B cell (primary cell): ENCODE measurements at regions not wholly inside any gene's neighbourhood (a gene's known extent, or its start where the extent isn't known, plus 50 kb on each side); places are given as distances from the start of the nearest gene placed in this dataset.
"Not testable (repeated sequence)": the region's sequence is repeated elsewhere in the genome, so short reads cannot be mapped to it uniquely, and the experiment has no call there.

ENCODE experiments used
- ATAC-seq: fragments of 200-7000 bp; cut with Tn5 transposase; one replicate; pipeline ENCODE4 v1.10.0; 2021; ENCODE audit warnings: low read depth, mild to moderate bottlenecking, moderate number of reproducible peaks, moderate library complexity
- CTCF ChIA-PET: fragments of 350-600 bp; sonication (Branson Sonifier 250); formaldehyde crosslinking; loops from one replicate; lab custom pipeline; 2021; ENCODE audit warnings: antibody characterized with exemption, inconsistent platforms; lab: Charles Lee
- POLR2A ChIA-PET: fragments of 350-600 bp; sonication (Branson Sonifier 250); formaldehyde crosslinking; loops from one replicate; lab custom pipeline; 2021; ENCODE audit warnings: antibody characterized with exemption; lab: Charles Lee
- DNase-seq: peaks from one replicate; pipeline ENCODE4 v3.0.0; 2013
- H2AFZ ChIP-seq: 2 replicates; pipeline ENCODE4 v1.6.1; 2012; ENCODE audit warnings: mild to moderate bottlenecking, low read depth, low read length; ENCODE audit not compliant: insufficient read depth, poor library complexity, severe bottlenecking
- H3K27ac ChIP-seq, 2 donors: 1 replicate in 1 of 2; 2 replicates in 1 of 2; pipeline ENCODE4 v1.5.1; 2012 to 2013; ENCODE audit warnings: low read length in 2 of 2, mild to moderate bottlenecking in 2 of 2, moderate library complexity in 1 of 2
- H3K27me3 ChIP-seq, 4 experiments: fragments of 200-600 bp in 1 of 4; sonication (generic) in 1 of 4; replicated peaks in 1 of 4; 1 replicate in 2 of 4; 2 replicates in 2 of 4; pipeline versions ENCODE4 v1.6.1 to v1.7.0; 2013 to 2016; ENCODE audit warnings: low read length in 3 of 4, mild to moderate bottlenecking in 2 of 4, mixed read lengths in 1 of 4, moderate library complexity in 1 of 4; ENCODE audit not compliant: insufficient read depth in 4 of 4, control insufficient read depth in 3 of 4; ENCODE audit errors: control extremely low read depth in 1 of 4
- H3K36me3 ChIP-seq, 2 experiments: replicated peaks in 1 of 2; 1 replicate in 1 of 2; 2 replicates in 1 of 2; pipeline versions ENCODE4 v1.6.1 to v1.7.1; 2013; ENCODE audit warnings: low read length in 1 of 2; ENCODE audit not compliant: insufficient read depth in 2 of 2, control insufficient read depth in 1 of 2; ENCODE audit errors: control extremely low read depth in 1 of 2, extremely low read depth in 1 of 2
- H3K4me1 ChIP-seq, 2 donors: fragments of 200-600 bp in 1 of 2; sonication (generic) in 1 of 2; 1 replicate in 1 of 2; 2 replicates in 1 of 2; pipeline versions ENCODE4 v1.5.1 to v1.6.1; 2013 to 2017; ENCODE audit warnings: low read length in 2 of 2; ENCODE audit not compliant: control insufficient read depth in 2 of 2, insufficient read depth in 2 of 2
- H3K4me2 ChIP-seq: replicated peaks from 2 replicates; pipeline ENCODE3; 2012; ENCODE audit warnings: mild to moderate bottlenecking, low read depth, low read length; ENCODE audit not compliant: poor library complexity, severe bottlenecking
- H3K4me3 ChIP-seq, 5 experiments: fragments of 200-600 bp in 1 of 5; sonication (generic) in 1 of 5; 1 replicate in 3 of 5; 2 replicates in 2 of 5; pipeline versions ENCODE4 v1.5.1 to v1.7.0; 2011 to 2016; ENCODE audit warnings: low read length in 4 of 5, mild to moderate bottlenecking in 4 of 5, low read depth in 2 of 5, control low read depth in 1 of 5, moderate library complexity in 1 of 5; ENCODE audit not compliant: insufficient read depth in 1 of 5; ENCODE audit errors: control extremely low read depth in 1 of 5, extremely low read depth in 1 of 5
- H3K79me2 ChIP-seq: fragments of 200-600 bp; sonication (generic); one replicate; pipeline ENCODE4 v1.6.0; 2016; ENCODE audit warnings: low read length; ENCODE audit not compliant: control insufficient read depth, insufficient read depth
- H3K9ac ChIP-seq: fragments of 200-600 bp; sonication (generic); 2 replicates; pipeline ENCODE4 v1.6.1; 2017; ENCODE audit warnings: mild to moderate bottlenecking, low read length, moderate library complexity
- H3K9me3 ChIP-seq, 3 donors: one replicate each; pipeline versions ENCODE4 v1.6.1 to v1.7.1; 2013; ENCODE audit warnings: low read length in 2 of 3; ENCODE audit not compliant: control insufficient read depth in 2 of 3, insufficient read depth in 1 of 3; ENCODE audit errors: control extremely low read depth in 1 of 3
- H4K20me1 ChIP-seq: 2 replicates; pipeline ENCODE4 v1.6.0; 2012; ENCODE audit warnings: mild to moderate bottlenecking, low read length; ENCODE audit not compliant: insufficient read depth, control insufficient read depth, poor library complexity, severe bottlenecking
- H3K27ac Mint-ChIP-seq: one replicate; pipeline ENCODE4 v1.8.0; 2021; ENCODE audit warnings: mixed read lengths
- H3K27me3 Mint-ChIP-seq: one replicate; pipeline ENCODE4 v1.8.0; 2021; ENCODE audit warnings: mixed read lengths
- H3K4me1 Mint-ChIP-seq: one replicate; pipeline ENCODE4 v1.8.0; 2021; ENCODE audit warnings: mixed read lengths
- H3K4me3 Mint-ChIP-seq: one replicate; pipeline ENCODE4 v1.8.0; 2021; ENCODE audit warnings: mixed read lengths
- H3K9me3 Mint-ChIP-seq: one replicate; pipeline ENCODE4 v1.8.0; 2022; ENCODE audit warnings: mixed read lengths; ENCODE audit not compliant: insufficient read depth
- EZH2 ChIP-seq: IDR thresholded peaks from 2 replicates; pipeline ENCODE4 v1.6.1; 2012; ENCODE audit warnings: borderline replicate concordance, low read depth, mild to moderate bottlenecking, moderate library complexity, low read length; ENCODE audit not compliant: insufficient read depth, poor library complexity, severe bottlenecking
- WGBS: methylation state at CpG from one replicate; pipeline ENCODE4 v1.1.5; 2013; ENCODE audit warnings: missing lambda C conversion rate; ENCODE audit not compliant: insufficient coverage; 5-methylcytosine and 5-hydroxymethylcytosine counted together
- intact Hi-C: fragments of 100-400 bp; cut with micrococcal nuclease; formaldehyde crosslinking; loops from one replicate; pipeline ENCODE4 v1.10.0; 2022

- no peak overlapping the region for H3K4me3 Mint-ChIP-seq
- POLR2A ChIA-PET: no interaction called here
- no peak overlapping the region for H3K27ac ChIP-seq
- intact Hi-C loops: no loop called here
- no peaks in the 10 kb centered on the region for H3K9me3 ChIP-seq
- no peak overlapping the region for H3K27ac Mint-ChIP-seq
- H4K20me1 ChIP-seq: no peaks in the 10 kb centered on the region
- H3K79me2 ChIP-seq: no peaks in the 10 kb centered on the region
- H3K4me1 ChIP-seq: peaks cover 9 to 16% of the 10 kb centered on the region in 2 donors
- no peaks in the 10 kb centered on the region for H3K9me3 Mint-ChIP-seq
- WGBS: no CpG with 5 or more reads among the region's 4 CpGs
- no peak overlapping the region for H3K9ac ChIP-seq
- H3K4me2 ChIP-seq: no peak overlapping the region
- peaks cover 20% of the 10 kb centered on the region for H3K4me1 Mint-ChIP-seq
- no peaks in the 10 kb centered on the region for H3K36me3 ChIP-seq
- H3K27me3 ChIP-seq: no peaks in the 10 kb centered on the region
- TF ChIP-seq EZH2: no peak
- DNase-seq: no peak
- H2AFZ ChIP-seq: no peak overlapping the region
- CTCF ChIA-PET: interaction anchor here (0.6 kb wide), 1 partner anchor 300 kb away, joined by 3 read pairs; no protein-coding TSS in a partner anchor
- peaks cover 3% of the 10 kb centered on the region for H3K27me3 Mint-ChIP-seq
- no peak for ATAC-seq
- no peak overlapping the region for H3K4me3 ChIP-seq
Measured at GRCh38 chr5:36395260-36395659, 93.6 kb upstream of the RANBP3L start.

GRCh38 chr5:36395947-36396346 is 94.2 kb upstream of the RANBP3L start:
- H3K27ac Mint-ChIP-seq, POLR2A ChIA-PET: not testable (repeated sequence)

More at GRCh38 chr5:36395947-36396346, 94.2 kb upstream of the RANBP3L start:
- H3K27me3 ChIP-seq, H3K9me3 ChIP-seq, H3K4me3 ChIP-seq, DNase-seq, H3K79me2 ChIP-seq, H4K20me1 ChIP-seq, CTCF ChIA-PET, H3K9ac ChIP-seq, ATAC-seq, H2AFZ ChIP-seq, H3K36me3 ChIP-seq, H3K9me3 Mint-ChIP-seq, H3K27me3 Mint-ChIP-seq, intact Hi-C loops, H3K27ac ChIP-seq: not testable (repeated sequence)
- 0% methylated on average over 5 of the region's 12 CpGs for WGBS
- peaks cover 9 to 16% of the 10 kb centered on the region in 2 donors for H3K4me1 ChIP-seq
- H3K4me3 Mint-ChIP-seq: peak overlapping the region; percentile 19
- peaks cover 20% of the 10 kb centered on the region for H3K4me1 Mint-ChIP-seq
- H3K4me2 ChIP-seq: peak overlapping the region; percentile 44
